Common myeloid progenitor, CD34-positive (primary cell): ENCODE measurements at regions not wholly inside any gene's neighbourhood (a gene's known extent, or its start where the extent isn't known, plus 50 kb on each side); places are given as distances from the start of the nearest gene placed in this dataset.
"Not testable (repeated sequence)": the region's sequence is repeated elsewhere in the genome, so short reads cannot be mapped to it uniquely, and the experiment has no call there.

Experiments
- CTCF ChIA-PET: fragments of 350-600 bp; sonication (Branson Sonifier 250); formaldehyde crosslinking; loops from one replicate; lab custom pipeline; 2021; ENCODE audit warnings: antibody characterized with exemption; lab: Charles Lee
- POLR2A ChIA-PET: fragments of 350-600 bp; sonication (Branson Sonifier 250); formaldehyde crosslinking; loops from one replicate; lab custom pipeline; 2021; ENCODE audit warnings: antibody characterized with exemption; lab: Charles Lee
- DNase-seq, 3 donors: peaks; one replicate each; pipeline versions ENCODE4 v3.0.0 to v3.0.0-alpha.2; 2013
- H3K27ac ChIP-seq, 2 experiments: 1 replicate in 1 of 2; 2 replicates in 1 of 2; pipeline ENCODE4 v1.7.0; 2013; ENCODE audit warnings: inconsistent platforms in 2 of 2, low read length in 2 of 2, mild to moderate bottlenecking in 2 of 2, low read depth in 1 of 2, moderate library complexity in 1 of 2; ENCODE audit not compliant: severe bottlenecking in 2 of 2, insufficient read depth in 1 of 2, poor library complexity in 1 of 2
- H3K27me3 ChIP-seq, 5 experiments: replicated peaks in 2 of 5; 1 replicate in 3 of 5; 2 replicates in 2 of 5; pipeline versions ENCODE4 v1.6.1 to v1.7.0; 2013; ENCODE audit warnings: low read length in 4 of 5, mild to moderate bottlenecking in 2 of 5, moderate library complexity in 2 of 5, inconsistent platforms in 1 of 5; ENCODE audit not compliant: insufficient read depth in 5 of 5, control insufficient read depth in 4 of 5
- H3K36me3 ChIP-seq, 4 experiments: 1 replicate in 2 of 4; 2 replicates in 2 of 4; pipeline versions ENCODE4 v1.6.1 to v1.7.0; 2013; ENCODE audit warnings: low read length in 3 of 4, control low read depth in 1 of 4, mild to moderate bottlenecking in 1 of 4; ENCODE audit not compliant: control insufficient read depth in 4 of 4, insufficient read depth in 4 of 4
- H3K4me1 ChIP-seq, 4 experiments: 1 replicate in 3 of 4; 2 replicates in 1 of 4; pipeline versions ENCODE4 v1.6.1 to v1.7.1; 2013; ENCODE audit warnings: low read length in 3 of 4, mild to moderate bottlenecking in 3 of 4, control low read depth in 1 of 4, inconsistent platforms in 1 of 4, moderate library complexity in 1 of 4; ENCODE audit not compliant: control insufficient read depth in 4 of 4, insufficient read depth in 4 of 4; ENCODE audit errors: control extremely low read depth in 1 of 4
- H3K4me3 ChIP-seq, 7 experiments: 1 replicate in 4 of 7; 2 replicates in 3 of 7; pipeline versions ENCODE4 v1.5.1 to v1.7.0; 2013; ENCODE audit warnings: mild to moderate bottlenecking in 7 of 7, low read length in 6 of 7, moderate library complexity in 6 of 7, inconsistent platforms in 2 of 7, low read depth in 2 of 7, control low read depth in 1 of 7; ENCODE audit not compliant: insufficient read depth in 4 of 7, control insufficient read depth in 1 of 7; ENCODE audit errors: extremely low read depth in 1 of 7
- H3K9me3 ChIP-seq, 5 experiments: 1 replicate in 4 of 5; 2 replicates in 1 of 5; pipeline versions ENCODE4 v1.6.1 to v1.7.1; 2013; ENCODE audit warnings: low read length in 4 of 5, mild to moderate bottlenecking in 2 of 5, inconsistent platforms in 1 of 5, low read depth in 1 of 5, moderate library complexity in 1 of 5; ENCODE audit not compliant: control insufficient read depth in 4 of 5, insufficient read depth in 2 of 5; ENCODE audit errors: control extremely low read depth in 1 of 5
- WGBS: methylation state at CpG from one replicate; pipeline ENCODE4 v1.1.5; 2013; ENCODE audit not compliant: insufficient coverage; 5-methylcytosine and 5-hydroxymethylcytosine counted together

- WGBS = 95% methylated on average over 10 of the region's 10 CpGs
- H3K27ac ChIP-seq = not testable (repeated sequence)
These were observed 604.1 kb upstream of the IGFBP7 start for GRCh38 chr4:57714313-57714712.

GRCh38 chr4:57710053-57710452 lies 599.9 kb upstream of the IGFBP7 start:
- WGBS = 83% methylated on average over 2 of the region's 2 CpGs
- POLR2A ChIA-PET = no interaction called here
- no peak overlapping the region for H3K4me3 ChIP-seq

More at GRCh38 chr4:57714313-57714712, 604.1 kb upstream of the IGFBP7 start:
- H3K4me1 ChIP-seq, CTCF ChIA-PET, H3K36me3 ChIP-seq, H3K27me3 ChIP-seq, POLR2A ChIA-PET, H3K4me3 ChIP-seq, DNase-seq, H3K9me3 ChIP-seq: not testable (repeated sequence)

GRCh38 chr4:57691370-57691769 lies 581.2 kb upstream of the IGFBP7 start:
- ChIA-PET POLR2A (no interaction called here), CTCF (no interaction called here)
- WGBS = no CpG with 5 or more reads among the region's 1 CpG
- no peaks in the 10 kb centered on the region for H3K27me3 ChIP-seq
- no peaks in the 10 kb centered on the region for H3K36me3 ChIP-seq
- H3K27ac ChIP-seq = no peak overlapping the region
- H3K4me3 ChIP-seq = no peak overlapping the region
- no peaks in the 10 kb centered on the region for H3K4me1 ChIP-seq
- DNase-seq = no peak
- no peaks in the 10 kb centered on the region for H3K9me3 ChIP-seq

More at GRCh38 chr4:57710053-57710452, 599.9 kb upstream of the IGFBP7 start:
- Histone ChIP-seq H3K36me3 (no peaks in the 10 kb centered on the region), H3K4me1 (no peaks in the 10 kb centered on the region), H3K27me3 (no peaks in the 10 kb centered on the region), H3K27ac (no peak overlapping the region), H3K9me3 (peaks cover 0 to 2% (median 0%) of the 10 kb centered on the region in 5 experiments)
- DNase-seq = no peak
- CTCF ChIA-PET = no interaction called here

DNA sequence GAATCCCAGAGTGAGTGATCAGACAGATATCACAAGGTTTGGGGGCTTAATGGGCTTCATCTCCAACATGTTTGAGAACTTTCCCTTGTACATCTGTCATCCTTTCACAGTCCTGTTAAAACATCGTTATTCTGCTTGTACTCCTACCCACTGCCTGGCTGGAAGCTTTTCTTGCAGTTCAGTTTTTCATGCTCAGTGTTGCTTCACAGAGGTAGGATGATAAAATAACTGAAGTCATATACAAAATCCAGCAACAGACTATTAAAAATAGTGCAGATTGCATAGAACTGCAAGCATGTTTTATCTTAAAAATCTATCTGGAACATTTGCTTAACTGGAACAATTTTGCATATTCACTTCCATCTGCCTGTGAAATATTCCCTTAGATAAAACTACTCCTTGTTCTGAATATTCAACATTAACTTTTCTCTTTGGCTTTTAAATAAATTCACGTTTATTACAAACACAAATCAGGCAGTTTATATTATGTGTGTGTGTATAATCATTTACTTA lies 579.6 kb upstream of the IGFBP7 start:
- no peak for DNase-seq
- Histone ChIP-seq H3K4me3 (no peak overlapping the region), H3K27ac (no peak overlapping the region), H3K4me1 (no peaks in the 10 kb centered on the region), H3K9me3 (no peaks in the 10 kb centered on the region), H3K27me3 (no peaks in the 10 kb centered on the region), H3K36me3 (no peaks in the 10 kb centered on the region)
- POLR2A ChIA-PET = no interaction called here
- CTCF ChIA-PET = no interaction called here
- WGBS = 100% methylated on average over 1 of the region's 2 CpGs

- Histone ChIP-seq H3K27ac (no peak overlapping the region), H3K9me3 (no peaks in the 10 kb centered on the region), H3K27me3 (no peaks in the 10 kb centered on the region), H3K36me3 (no peaks in the 10 kb centered on the region), H3K4me3 (no peak overlapping the region), H3K4me1 (no peaks in the 10 kb centered on the region)
- ChIA-PET POLR2A (no interaction called here), CTCF (no interaction called here)
- no peak for DNase-seq
These were observed 572.1 kb upstream of the IGFBP7 start for GRCh38 chr4:57682275-57682674.

GRCh38 chr4:57679969-57680368 lies 569.8 kb upstream of the IGFBP7 start:
- Histone ChIP-seq H3K36me3 (no peaks in the 10 kb centered on the region), H3K27me3 (no peaks in the 10 kb centered on the region), H3K4me3 (no peak overlapping the region), H3K4me1 (no peaks in the 10 kb centered on the region), H3K9me3 (no peaks in the 10 kb centered on the region), H3K27ac (no peak overlapping the region)
- POLR2A ChIA-PET = no interaction called here
- DNase-seq = no peak
- 59% methylated on average over 3 of the region's 7 CpGs for WGBS
- CTCF ChIA-PET = no interaction called here

DNA sequence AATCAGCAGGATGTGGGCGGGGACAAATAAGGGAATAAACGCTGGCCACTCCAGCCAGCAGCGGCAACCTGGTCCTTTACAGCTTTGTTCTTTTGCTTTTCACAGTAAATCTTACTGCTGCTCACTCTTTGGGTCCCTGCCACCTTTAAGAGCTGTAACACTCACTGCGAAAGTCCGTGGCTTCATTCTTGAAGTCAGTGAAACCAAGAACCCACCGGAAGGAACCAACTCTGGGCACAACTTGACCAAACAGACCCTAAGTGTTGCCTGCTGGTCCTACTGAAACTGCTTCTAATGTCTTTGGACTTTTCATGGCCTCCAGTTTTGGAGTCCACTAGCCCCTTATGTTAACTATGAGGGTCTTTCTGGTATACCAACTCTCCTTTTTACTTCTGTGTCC lies 566.2 kb upstream of the IGFBP7 start:
- Histone ChIP-seq H3K27ac (no peak overlapping the region), H3K27me3 (no peaks in the 10 kb centered on the region), H3K9me3 (no peaks in the 10 kb centered on the region), H3K4me1 (no peaks in the 10 kb centered on the region), H3K4me3 (no peak overlapping the region), H3K36me3 (no peaks in the 10 kb centered on the region)
- ChIA-PET CTCF (no interaction called here), POLR2A (no interaction called here)
- 96% methylated on average over 6 of the region's 6 CpGs for WGBS
- DNase-seq = no peak
